AG10803 (cell line): ENCODE measurements at regions not wholly inside any gene's neighbourhood (a gene's known extent, or its start where the extent isn't known, plus 50 kb on each side); places are given as distances from the start of the nearest gene placed in this dataset.

ENCODE experiments used
- DNase-seq: peaks from one replicate; pipeline ENCODE4 v3.0.0; 2010; ENCODE audit warnings: low read depth
- H3K4me3 ChIP-seq: 2 replicates; pipeline ENCODE4 v1.5.1; 2011; ENCODE audit warnings: mild to moderate bottlenecking, low read length, control low read depth
- TF ChIP-seq, protein P1 (sequence below): conservative IDR thresholded peaks from 2 replicates; pipeline ENCODE4 v1.5.1; 2011; ENCODE audit warnings: mild to moderate bottlenecking, low read length, control low read depth, inconsistent platforms

DNA sequence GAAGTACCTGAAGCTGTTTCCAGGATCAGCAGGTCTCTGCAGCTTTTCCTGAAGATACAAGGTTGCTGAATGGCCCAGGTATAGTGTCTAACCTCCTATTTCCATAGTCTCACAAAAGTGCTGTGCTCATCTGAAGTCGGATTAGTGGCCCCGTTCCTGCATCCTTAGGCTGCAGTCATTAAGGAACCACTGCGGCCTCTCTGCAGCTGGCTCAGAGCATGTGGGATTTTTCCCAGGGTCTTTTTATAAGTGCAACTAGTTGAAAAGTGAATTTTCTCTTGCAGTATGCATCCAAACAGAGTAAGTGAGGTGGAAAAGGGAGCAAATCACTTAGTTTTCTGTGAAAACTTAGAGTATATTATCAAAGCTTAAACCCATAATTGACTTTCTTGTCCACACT, 565.3 kb upstream of the NEGR1 start:
- DNase-seq: no peak
- no peak overlapping the region for H3K4me3 ChIP-seq
- TF ChIP-seq, protein P1, sequence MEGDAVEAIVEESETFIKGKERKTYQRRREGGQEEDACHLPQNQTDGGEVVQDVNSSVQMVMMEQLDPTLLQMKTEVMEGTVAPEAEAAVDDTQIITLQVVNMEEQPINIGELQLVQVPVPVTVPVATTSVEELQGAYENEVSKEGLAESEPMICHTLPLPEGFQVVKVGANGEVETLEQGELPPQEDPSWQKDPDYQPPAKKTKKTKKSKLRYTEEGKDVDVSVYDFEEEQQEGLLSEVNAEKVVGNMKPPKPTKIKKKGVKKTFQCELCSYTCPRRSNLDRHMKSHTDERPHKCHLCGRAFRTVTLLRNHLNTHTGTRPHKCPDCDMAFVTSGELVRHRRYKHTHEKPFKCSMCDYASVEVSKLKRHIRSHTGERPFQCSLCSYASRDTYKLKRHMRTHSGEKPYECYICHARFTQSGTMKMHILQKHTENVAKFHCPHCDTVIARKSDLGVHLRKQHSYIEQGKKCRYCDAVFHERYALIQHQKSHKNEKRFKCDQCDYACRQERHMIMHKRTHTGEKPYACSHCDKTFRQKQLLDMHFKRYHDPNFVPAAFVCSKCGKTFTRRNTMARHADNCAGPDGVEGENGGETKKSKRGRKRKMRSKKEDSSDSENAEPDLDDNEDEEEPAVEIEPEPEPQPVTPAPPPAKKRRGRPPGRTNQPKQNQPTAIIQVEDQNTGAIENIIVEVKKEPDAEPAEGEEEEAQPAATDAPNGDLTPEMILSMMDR: no peak

DNA sequence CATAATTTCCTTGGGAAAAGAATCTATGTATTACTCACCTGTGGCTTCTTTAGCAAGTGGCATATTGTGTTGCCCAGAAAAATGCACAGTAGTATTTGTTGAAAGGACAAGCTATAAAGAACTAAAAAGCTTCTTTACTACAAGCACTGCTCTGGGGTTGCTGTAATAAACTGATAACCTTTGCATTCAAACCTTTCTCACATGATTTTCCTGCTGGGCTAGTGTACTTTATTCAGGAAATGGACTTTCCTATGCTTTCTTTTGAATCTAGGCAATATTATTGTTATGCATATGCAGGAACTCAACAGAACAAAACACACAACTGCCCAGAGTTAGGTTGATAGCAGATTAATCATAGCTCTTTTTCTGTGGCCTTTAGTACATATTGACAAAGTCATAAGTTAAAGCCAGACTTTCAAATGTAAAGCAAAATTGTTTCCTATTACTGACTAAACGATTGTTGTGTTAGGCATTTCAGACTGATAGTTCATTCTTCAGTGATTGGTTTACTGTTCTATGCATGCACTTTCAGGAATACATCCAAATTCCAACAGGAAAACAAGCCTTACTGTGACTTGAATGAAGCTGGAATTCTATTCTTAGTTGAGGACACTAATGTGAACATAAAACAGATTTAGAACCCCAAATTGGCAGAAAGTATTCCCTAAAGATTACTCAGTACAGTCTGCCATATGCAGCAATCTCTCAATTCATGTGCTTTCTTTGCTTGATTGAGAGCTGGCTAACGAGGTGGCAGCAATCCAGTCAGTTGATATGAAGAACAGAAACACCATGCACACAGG, 564.3 kb upstream of the NEGR1 start:
- TF ChIP-seq, protein P1: no peak
- no peak overlapping the region for H3K4me3 ChIP-seq
- DNase-seq: no peak

DNA sequence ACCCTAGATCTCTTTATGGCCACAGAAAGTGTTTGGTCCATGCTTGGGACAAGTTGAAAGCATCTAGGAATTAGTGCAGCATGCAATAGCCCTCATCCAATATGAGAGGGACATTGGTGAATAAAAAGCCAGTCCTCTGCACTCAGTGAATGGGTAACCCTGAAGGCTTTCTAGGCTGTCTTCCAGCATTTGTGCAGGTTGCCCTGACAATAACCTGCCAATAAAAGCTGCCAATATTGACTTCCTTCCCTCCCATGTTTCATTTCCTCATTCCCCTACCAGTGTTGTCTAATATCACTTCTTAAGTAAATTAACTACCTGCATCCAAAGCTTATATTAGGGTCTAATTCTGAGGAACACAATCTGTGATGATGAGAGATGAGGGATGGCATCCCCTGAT, 563.6 kb upstream of the NEGR1 start:
- no peak overlapping the region for H3K4me3 ChIP-seq
- DNase-seq: no peak
- TF ChIP-seq, protein P1: no peak

DNA sequence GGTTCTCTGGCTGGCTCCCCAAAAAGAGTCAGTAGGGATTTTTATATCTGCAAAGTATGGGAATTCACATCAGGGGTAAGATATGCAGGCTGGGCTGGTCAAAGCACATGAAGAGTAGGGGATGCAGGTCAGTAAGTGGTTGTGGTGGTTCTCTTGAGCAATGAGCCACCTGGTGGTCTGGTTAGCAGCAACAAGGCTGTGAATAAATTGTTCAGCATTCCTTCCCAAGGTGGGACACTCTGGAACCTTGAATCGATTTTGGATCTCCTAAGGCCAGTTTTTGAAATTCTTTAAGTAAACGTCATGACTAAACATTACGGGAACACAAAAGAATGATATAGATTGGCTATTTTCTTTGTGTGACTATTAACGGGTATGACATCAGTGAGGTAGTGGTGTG, 563.0 kb upstream of the NEGR1 start:
- TF ChIP-seq, protein P1: peak; percentile 35
- H3K4me3 ChIP-seq: no peak overlapping the region
- DNase-seq: peak; percentile 15

DNA sequence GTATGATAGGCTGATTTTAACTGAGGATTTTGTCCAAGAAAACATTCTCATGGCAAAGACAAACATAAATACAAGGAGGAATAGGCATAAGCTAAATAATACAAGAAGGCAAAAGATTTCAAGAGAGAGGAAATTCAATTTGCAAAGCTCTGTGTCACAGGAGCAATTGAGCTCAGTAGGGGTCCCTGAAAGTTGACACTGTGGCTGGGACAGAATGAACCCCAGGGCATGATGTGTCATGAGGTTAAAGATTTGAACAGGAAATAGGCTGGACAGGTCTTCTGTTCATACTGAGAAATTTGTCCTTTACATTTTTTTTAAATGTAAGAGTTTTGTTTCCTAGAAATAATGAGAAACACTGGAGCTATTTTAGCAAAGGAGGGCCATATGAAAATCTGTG, 555.4 kb upstream of the NEGR1 start:
- DNase-seq: no peak
- TF ChIP-seq, protein P1: no peak
- H3K4me3 ChIP-seq: no peak overlapping the region

DNA sequence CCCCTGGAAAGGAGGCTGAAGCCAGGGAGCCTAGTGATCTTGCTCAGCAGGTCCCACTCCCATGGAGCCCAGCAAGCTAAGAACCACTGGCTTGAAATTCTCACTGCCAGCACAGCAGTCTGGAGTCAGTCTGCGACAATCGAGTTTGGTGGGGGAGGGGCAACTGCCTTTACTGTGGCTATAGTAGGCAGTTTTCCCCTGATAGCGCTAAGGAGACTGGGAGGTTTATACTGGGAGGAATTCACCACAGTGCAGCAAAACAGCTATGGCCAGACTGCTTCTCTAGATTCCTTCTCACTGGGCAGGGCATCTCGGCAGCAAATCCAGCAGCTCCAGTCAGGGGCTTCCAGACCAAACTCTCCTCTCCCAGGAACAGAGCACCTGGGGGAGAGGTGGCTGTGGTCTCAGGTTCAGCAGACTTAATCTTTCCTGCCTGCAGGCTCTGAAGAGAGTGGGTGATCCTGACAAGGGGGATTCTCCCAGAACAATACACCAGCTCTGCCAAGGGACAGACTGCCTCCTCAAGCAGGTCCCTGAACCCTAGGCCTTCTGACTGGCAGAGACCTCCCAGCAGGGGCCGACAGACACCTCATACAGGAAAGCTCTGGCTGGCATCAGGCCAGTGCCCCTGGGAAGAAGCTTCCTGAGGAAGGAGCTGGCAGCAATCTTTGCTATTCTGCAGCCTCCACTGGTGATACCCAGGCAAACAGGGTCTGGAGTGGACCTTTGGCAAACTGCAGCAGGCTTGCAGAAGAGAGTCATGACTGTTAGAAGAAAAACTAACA, 548.5 kb upstream of the NEGR1 start:
- DNase-seq: no peak
- TF ChIP-seq, protein P1: no peak
- no peak overlapping the region for H3K4me3 ChIP-seq

DNA sequence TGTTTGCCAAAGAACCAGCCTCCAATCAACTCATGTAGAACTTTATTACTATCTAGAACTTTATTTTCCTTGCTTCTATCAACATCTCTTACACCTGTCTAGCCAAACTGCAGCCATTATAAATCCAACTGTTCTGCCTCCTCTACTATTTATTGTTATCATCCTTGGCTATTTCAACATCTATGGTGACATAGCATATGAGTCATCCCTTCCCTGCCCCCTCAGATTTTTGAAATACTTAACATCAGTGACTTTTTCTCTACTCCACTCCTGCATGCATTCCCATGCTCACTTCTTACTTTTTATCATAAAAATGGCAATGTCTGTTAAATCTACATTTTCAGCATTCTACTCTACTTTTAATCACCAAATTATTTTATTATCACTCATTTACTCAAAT, 544.9 kb upstream of the NEGR1 start:
- TF ChIP-seq, protein P1: no peak
- H3K4me3 ChIP-seq: no peak overlapping the region
- DNase-seq: peak; percentile 6
